AG04449 (cell line): ENCODE measurements at regions not wholly inside any gene's neighbourhood (a gene's known extent, or its start where the extent isn't known, plus 50 kb on each side); places are given as distances from the start of the nearest gene placed in this dataset.
"Not testable (repeated sequence)": the region's sequence is repeated elsewhere in the genome, so short reads cannot be mapped to it uniquely, and the experiment has no call there.

Experiments
- CTCF ChIA-PET: fragments of 350-600 bp; formaldehyde crosslinking; extraction: SDS; loops from one replicate; lab custom pipeline; 2021; ENCODE audit warnings: antibody characterized with exemption; lab: Yijun Ruan, JAX
- POLR2A ChIA-PET: fragments of 400-600, 350-600 bp; formaldehyde crosslinking; extraction: SDS; loops from one replicate; lab custom pipeline; 2020; ENCODE audit warnings: antibody characterized with exemption, inconsistent platforms; lab: Yijun Ruan, JAX
- DNase-seq: peaks from one replicate; pipeline ENCODE4 v3.0.0-alpha.2; 2010; ENCODE audit warnings: low read depth, low spot score
- H3K4me3 ChIP-seq: 2 replicates; pipeline ENCODE4 v1.5.1; 2011; ENCODE audit warnings: low read depth, mild to moderate bottlenecking, control low read depth, low read length
- TF ChIP-seq, protein P1 (sequence below): IDR thresholded peaks from one replicate; pipeline ENCODE4 v1.5.1; 2011; ENCODE audit warnings: mild to moderate bottlenecking, moderate library complexity, low read length, control low read depth, inconsistent platforms; ENCODE audit not compliant: insufficient read depth; ENCODE audit errors: missing control alignments

DNA sequence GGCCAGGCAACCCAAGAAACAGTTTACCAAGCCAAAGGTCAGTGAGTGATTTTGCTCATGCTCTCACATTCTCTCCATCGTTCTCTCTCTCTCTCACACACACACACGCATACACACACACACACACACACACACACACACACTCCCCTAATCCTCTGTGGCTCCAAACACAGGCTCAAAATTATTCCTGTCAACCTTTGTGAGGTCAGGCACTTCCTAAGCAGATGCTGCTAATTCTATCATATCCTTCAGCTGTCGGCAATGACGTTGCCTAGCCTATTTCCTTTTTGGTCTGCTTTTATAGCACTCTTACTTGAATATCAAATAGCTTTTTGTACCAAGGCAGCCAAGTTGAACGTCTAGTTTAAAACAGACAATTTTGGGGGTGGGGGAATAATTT lies 98.9 kb upstream of the EGLN3 start:
- CTCF ChIA-PET, result no interaction called here
- TF ChIP-seq, protein P1, sequence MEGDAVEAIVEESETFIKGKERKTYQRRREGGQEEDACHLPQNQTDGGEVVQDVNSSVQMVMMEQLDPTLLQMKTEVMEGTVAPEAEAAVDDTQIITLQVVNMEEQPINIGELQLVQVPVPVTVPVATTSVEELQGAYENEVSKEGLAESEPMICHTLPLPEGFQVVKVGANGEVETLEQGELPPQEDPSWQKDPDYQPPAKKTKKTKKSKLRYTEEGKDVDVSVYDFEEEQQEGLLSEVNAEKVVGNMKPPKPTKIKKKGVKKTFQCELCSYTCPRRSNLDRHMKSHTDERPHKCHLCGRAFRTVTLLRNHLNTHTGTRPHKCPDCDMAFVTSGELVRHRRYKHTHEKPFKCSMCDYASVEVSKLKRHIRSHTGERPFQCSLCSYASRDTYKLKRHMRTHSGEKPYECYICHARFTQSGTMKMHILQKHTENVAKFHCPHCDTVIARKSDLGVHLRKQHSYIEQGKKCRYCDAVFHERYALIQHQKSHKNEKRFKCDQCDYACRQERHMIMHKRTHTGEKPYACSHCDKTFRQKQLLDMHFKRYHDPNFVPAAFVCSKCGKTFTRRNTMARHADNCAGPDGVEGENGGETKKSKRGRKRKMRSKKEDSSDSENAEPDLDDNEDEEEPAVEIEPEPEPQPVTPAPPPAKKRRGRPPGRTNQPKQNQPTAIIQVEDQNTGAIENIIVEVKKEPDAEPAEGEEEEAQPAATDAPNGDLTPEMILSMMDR, result no peak
- POLR2A ChIA-PET, result no interaction called here
- DNase-seq, result no peak
- no peak overlapping the region for H3K4me3 ChIP-seq

- H3K4me3 ChIP-seq, DNase-seq, POLR2A ChIA-PET, CTCF ChIA-PET: not testable (repeated sequence)
Measured at GRCh38 chr14:34049187-34049586, 98.3 kb upstream of the EGLN3 start.

- DNase-seq, result no peak
- TF ChIP-seq, protein P1, result no peak
- POLR2A ChIA-PET, result no interaction called here
- CTCF ChIA-PET, result no interaction called here
- no peak overlapping the region for H3K4me3 ChIP-seq
Measured at GRCh38 chr14:34046799-34047520, 96.1 kb upstream of the EGLN3 start.

DNA sequence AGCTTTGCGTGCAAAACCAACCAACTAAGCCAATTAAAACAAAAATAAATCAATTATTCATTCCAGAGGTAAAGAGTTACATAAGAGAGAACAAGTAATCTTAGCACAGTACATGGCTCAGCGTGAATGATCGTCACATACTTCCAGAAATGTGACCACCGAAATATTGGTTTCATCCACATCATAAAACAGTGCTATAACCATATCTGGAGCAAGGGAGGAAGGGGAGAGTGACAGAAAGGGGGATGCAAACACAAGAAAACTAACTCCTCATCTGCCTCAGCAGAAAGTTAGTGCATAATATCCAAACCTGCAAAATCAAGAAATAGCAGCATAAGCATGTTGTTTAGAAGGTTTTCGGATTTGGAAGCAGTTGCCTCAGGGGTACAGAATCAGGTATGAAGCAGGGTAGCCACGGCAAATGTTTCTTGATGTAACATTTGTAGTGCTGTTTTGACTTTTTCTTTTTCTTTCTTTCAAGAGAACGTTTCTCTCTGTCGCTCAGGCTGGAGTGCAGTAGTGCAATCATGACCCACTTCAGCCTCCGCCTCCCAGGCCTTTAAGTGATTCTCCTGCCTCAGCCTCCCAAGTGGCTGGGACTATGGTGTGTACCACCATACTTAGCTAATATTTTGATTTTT lies 93.9 kb upstream of the EGLN3 start:
- DNase-seq, result no peak
- TF ChIP-seq, protein P1, result no peak
- H3K4me3 ChIP-seq, result no peak overlapping the region
- CTCF ChIA-PET, result no interaction called here
- POLR2A ChIA-PET, result no interaction called here

GRCh38 chr14:34044373-34044637 lies 93.4 kb upstream of the EGLN3 start:
- CTCF ChIA-PET, result interaction anchor here (0.9 kb wide), 1 partner anchor 204 kb away, joined by 3 read pairs; no protein-coding TSS in a partner anchor
- no peak overlapping the region for H3K4me3 ChIP-seq
- POLR2A ChIA-PET, result no interaction called here
- DNase-seq, result no peak
- TF ChIP-seq, protein P1, result no peak

DNA sequence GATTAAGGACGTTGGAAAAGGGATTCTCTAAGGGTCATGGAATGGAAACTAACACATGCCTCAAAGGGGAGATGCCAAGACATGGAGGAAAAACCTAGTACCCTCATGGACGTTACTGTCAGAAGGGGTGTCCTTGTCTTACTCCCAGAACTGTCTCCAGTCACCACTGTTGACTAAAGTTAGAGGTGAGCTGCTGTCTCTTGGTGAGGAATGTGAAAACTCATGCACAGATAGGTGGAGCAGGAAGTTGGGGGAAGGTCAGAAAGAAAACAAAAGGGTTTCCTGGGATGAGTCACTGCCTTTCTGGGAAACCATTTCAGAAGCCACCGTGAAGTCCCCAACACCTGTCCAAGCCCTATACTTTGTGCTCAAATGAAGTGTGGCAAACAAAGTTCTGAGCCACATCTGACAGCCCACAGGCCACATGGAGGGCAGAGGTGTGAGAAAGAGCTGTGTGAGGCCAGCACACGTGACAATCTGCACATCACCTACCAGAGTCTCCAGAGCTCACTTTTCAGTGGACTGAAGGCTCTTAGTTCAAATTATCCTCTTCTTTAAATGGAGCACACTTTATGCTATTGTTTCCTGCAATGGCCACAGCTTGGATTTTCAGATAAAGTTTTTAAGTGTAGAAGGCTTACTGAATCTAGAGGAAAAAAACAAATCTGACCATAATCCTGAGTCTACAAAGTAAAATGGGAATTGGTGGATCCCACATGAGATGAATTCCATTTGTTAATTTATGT lies 92.9 kb upstream of the EGLN3 start:
- no peak for DNase-seq
- TF ChIP-seq, protein P1, result no peak
- CTCF ChIA-PET, result interaction anchor here (0.9 kb wide), 1 partner anchor 204 kb away, joined by 3 read pairs; no protein-coding TSS in a partner anchor
- no peak overlapping the region for H3K4me3 ChIP-seq
- POLR2A ChIA-PET, result no interaction called here
